Peyer's patch (tissue), 4 donors: ENCODE measurements at regions not wholly inside any gene's neighbourhood (a gene's known extent, or its start where the extent isn't known, plus 50 kb on each side); places are given as distances from the start of the nearest gene placed in this dataset.

ENCODE experiments used
- DNase-seq, 3 donors: peaks; one replicate each; pipeline ENCODE4 v3.0.0-alpha.2; 2017 to 2019
- H3K27ac ChIP-seq, 4 donors: fragments of 200-600 bp; sonication (generic); one replicate each; pipeline ENCODE4 v1.5.1; 2016 to 2019
- H3K27me3 ChIP-seq, 2 donors: fragments of 200-600 bp; sonication (generic); one replicate each; pipeline ENCODE4 v1.5.1; 2019
- H3K36me3 ChIP-seq, 3 donors: fragments of 200-600 bp; sonication (generic); one replicate each; pipeline ENCODE4 v1.5.1; 2016 to 2019
- H3K4me1 ChIP-seq, 4 donors: fragments of 200-600 bp; sonication (generic); one replicate each; pipeline ENCODE4 v1.5.1; 2016 to 2019
- H3K4me3 ChIP-seq, 4 donors: fragments of 200-600 bp; sonication (generic); 1 replicate in 3 of 4; 2 replicates in 1 of 4; pipeline ENCODE4 v1.5.1; 2016 to 2019; ENCODE audit warnings: mild to moderate bottlenecking in 1 of 4
- H3K9me3 ChIP-seq, 4 donors: fragments of 200-600 bp; sonication (generic); one replicate each; pipeline ENCODE4 v1.5.1; 2016 to 2019; ENCODE audit warnings: mild to moderate bottlenecking in 1 of 4
- POLR2A ChIP-seq, 2 donors: fragments of 450-650 bp; IDR thresholded peaks; one replicate each; pipeline ENCODE4 v1.5.1; 2017; ENCODE audit warnings: antibody characterized with exemption in 2 of 2, mild to moderate bottlenecking in 2 of 2, moderate library complexity in 2 of 2
- TF ChIP-seq, protein P1 (sequence below), 6 experiments: fragments of 450-650 bp in 4 of 6; fragments of 200-600 bp in 2 of 6; sonication (generic) in 1 of 6; IDR thresholded peaks; one replicate each; pipeline ENCODE4 v1.5.1; 2017 to 2019; ENCODE audit warnings: antibody characterized with exemption in 6 of 6, mild to moderate bottlenecking in 3 of 6, moderate library complexity in 1 of 6

DNA sequence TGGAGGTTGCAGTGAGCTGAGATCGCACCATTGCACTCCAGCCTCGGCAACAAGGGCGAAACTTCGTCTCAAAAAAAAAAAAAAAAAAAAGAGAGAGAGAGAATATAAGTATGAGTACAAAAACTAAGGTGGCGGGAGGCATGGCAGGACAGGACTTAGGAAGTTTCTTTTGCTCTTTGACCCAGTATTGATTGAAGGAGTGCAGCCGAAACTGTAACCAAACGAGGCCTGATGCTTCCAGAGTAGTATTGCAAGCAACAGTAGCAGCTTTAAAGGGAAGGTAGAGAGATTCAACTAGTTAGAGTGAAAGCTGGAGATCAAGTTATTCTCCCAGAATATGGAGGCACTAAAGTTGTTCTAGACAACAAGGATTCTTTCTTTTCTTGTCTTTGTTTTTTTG lies 99.2 kb upstream of the CASZ1 start:
- H3K27me3 ChIP-seq, result no peaks in the 10 kb centered on the region
- no peaks in the 10 kb centered on the region for H3K9me3 ChIP-seq
- TF ChIP-seq, protein P1, sequence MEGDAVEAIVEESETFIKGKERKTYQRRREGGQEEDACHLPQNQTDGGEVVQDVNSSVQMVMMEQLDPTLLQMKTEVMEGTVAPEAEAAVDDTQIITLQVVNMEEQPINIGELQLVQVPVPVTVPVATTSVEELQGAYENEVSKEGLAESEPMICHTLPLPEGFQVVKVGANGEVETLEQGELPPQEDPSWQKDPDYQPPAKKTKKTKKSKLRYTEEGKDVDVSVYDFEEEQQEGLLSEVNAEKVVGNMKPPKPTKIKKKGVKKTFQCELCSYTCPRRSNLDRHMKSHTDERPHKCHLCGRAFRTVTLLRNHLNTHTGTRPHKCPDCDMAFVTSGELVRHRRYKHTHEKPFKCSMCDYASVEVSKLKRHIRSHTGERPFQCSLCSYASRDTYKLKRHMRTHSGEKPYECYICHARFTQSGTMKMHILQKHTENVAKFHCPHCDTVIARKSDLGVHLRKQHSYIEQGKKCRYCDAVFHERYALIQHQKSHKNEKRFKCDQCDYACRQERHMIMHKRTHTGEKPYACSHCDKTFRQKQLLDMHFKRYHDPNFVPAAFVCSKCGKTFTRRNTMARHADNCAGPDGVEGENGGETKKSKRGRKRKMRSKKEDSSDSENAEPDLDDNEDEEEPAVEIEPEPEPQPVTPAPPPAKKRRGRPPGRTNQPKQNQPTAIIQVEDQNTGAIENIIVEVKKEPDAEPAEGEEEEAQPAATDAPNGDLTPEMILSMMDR (IDR thresholded peaks at IDR 0.05), result no peak
- no peak for TF ChIP-seq POLR2A (IDR thresholded peaks at IDR 0.05)
- H3K4me3 ChIP-seq, result no peak overlapping the region
- H3K36me3 ChIP-seq, result no peaks in the 10 kb centered on the region
- H3K27ac ChIP-seq, result no peak overlapping the region
- DNase-seq, result no peak
- no peaks in the 10 kb centered on the region for H3K4me1 ChIP-seq

DNA sequence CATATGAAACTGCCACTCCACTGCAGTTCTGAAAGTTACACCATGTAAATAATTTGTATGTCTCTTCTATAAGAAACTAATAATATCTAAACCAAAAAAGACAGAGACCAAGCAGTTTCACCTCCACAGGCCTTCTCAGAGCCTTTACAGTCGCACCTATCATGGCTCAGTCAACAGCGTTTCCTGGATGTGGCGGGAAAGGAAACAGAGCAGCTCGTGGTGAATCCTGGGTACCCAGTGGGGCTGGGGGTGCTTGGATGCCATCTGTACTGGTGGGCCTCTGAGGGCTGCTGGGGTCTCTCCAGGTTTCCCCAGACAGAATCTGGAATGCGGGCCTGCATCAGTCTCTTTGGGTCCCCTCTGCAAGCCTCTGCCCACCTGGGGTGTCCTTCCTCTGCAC lies 100.2 kb upstream of the CASZ1 start:
- TF ChIP-seq, protein P1 (IDR thresholded peaks at IDR 0.05), result no peak
- no peak for TF ChIP-seq POLR2A (IDR thresholded peaks at IDR 0.05)
- Histone ChIP-seq H3K36me3 (no peaks in the 10 kb centered on the region), H3K4me3 (no peak overlapping the region), H3K4me1 (peaks cover 0 to 6% (median 0%) of the 10 kb centered on the region in 4 donors), H3K27me3 (no peaks in the 10 kb centered on the region), H3K9me3 (no peaks in the 10 kb centered on the region), H3K27ac (no peak overlapping the region)
- DNase-seq, result no peak

DNA sequence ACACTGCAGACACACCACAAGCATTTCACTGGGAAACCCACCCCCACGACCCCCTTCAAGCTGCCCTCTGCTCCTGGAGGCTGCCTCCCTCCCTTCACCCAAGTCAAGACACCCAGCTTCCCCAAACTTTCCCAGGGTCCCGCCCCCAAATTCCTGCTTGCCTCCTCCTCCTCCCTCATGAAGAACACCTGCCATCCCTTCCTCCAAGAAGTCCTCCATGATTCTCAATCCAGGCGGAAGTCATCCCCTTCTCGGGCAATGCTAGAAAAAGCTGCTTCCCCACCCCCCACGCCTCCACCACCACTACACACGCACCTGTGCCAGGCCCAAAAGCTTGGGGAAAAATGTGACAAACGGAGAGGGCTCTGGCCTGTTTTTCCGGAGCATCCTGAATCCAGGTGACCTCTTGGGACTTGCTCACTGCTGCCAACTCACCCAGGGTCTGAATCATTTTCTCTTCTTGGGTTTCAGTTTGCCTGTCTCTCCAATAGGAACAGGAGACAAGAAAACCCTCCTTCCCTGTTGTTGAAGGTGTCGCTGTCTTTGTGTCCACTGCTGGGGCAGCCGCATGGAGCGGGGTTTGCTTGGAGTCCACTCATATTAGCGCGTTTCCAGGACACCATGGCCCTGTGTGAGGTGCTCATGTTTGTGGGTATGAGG lies 101.0 kb upstream of the CASZ1 start:
- H3K9me3 ChIP-seq, result no peaks in the 10 kb centered on the region
- no peaks in the 10 kb centered on the region for H3K27me3 ChIP-seq
- peaks cover 0 to 6% (median 0%) of the 10 kb centered on the region in 4 donors for H3K4me1 ChIP-seq
- H3K27ac ChIP-seq, result no peak overlapping the region
- H3K4me3 ChIP-seq, result no peak overlapping the region
- no peak for DNase-seq
- TF ChIP-seq POLR2A (IDR thresholded peaks at IDR 0.05), result no peak
- TF ChIP-seq, protein P1 (IDR thresholded peaks at IDR 0.05), result no peak
- H3K36me3 ChIP-seq, result no peaks in the 10 kb centered on the region

GRCh38 chr1:10897981-10898728 lies 101.7 kb upstream of the CASZ1 start:
- no peak overlapping the region for H3K27ac ChIP-seq
- H3K4me3 ChIP-seq, result no peak overlapping the region
- no peak for DNase-seq
- no peaks in the 10 kb centered on the region for H3K9me3 ChIP-seq
- no peaks in the 10 kb centered on the region for H3K36me3 ChIP-seq
- no peaks in the 10 kb centered on the region for H3K27me3 ChIP-seq
- H3K4me1 ChIP-seq, result peaks cover 0 to 6% (median 0%) of the 10 kb centered on the region in 4 donors
- TF ChIP-seq POLR2A (IDR thresholded peaks at IDR 0.05), result no peak

DNA sequence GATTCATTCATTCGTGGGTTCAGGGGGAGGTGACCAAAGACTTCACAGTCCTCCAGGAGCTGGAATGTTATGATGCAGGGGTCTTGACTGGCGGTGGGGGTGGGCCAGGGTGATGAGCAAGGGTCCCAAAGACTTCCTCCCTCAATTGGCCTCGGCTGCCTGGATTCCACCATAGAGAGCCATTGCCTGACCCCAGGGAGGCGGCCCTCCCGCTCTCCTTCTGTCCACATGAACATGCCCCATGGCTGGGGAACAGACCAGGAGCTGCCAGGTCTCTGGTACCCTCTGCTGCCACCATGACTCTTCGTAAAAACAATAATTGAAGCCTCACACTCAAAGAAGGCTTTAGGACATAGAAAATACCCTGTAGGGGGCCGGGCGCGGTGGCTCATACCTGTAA lies 102.5 kb upstream of the CASZ1 start:
- H3K27me3 ChIP-seq, result no peaks in the 10 kb centered on the region
- no peak overlapping the region for H3K4me3 ChIP-seq
- no peaks in the 10 kb centered on the region for H3K9me3 ChIP-seq
- peaks cover 0 to 6% (median 0%) of the 10 kb centered on the region in 4 donors for H3K4me1 ChIP-seq
- TF ChIP-seq, protein P1 (IDR thresholded peaks at IDR 0.05), result no peak
- no peak for TF ChIP-seq POLR2A (IDR thresholded peaks at IDR 0.05)
- H3K27ac ChIP-seq, result no peak overlapping the region
- H3K36me3 ChIP-seq, result no peaks in the 10 kb centered on the region
- DNase-seq, result no peak

- H3K27ac ChIP-seq, result no peak overlapping the region
- no peaks in the 10 kb centered on the region for H3K9me3 ChIP-seq
- H3K36me3 ChIP-seq, result no peaks in the 10 kb centered on the region
- TF ChIP-seq POLR2A (IDR thresholded peaks at IDR 0.05), result no peak
- TF ChIP-seq, protein P1 (IDR thresholded peaks at IDR 0.05), result no peak
- no peaks in the 10 kb centered on the region for H3K27me3 ChIP-seq
- H3K4me1 ChIP-seq, result peaks cover 0 to 7% (median 0%) of the 10 kb centered on the region in 4 donors
- DNase-seq, result no peak
- H3K4me3 ChIP-seq, result no peak overlapping the region
These were observed 103.2 kb upstream of the CASZ1 start for GRCh38 chr1:10899490-10900250.
